CD4-positive, CD25-positive, alpha-beta regulatory T cell (primary cell): ENCODE measurements at regions not wholly inside any gene's neighbourhood (a gene's known extent, or its start where the extent isn't known, plus 50 kb on each side); places are given as distances from the start of the nearest gene placed in this dataset.

Experiments
- ATAC-seq, 2 donors: fragments of 150-1000 bp; cut with Tn5 transposase; one replicate each; pipeline ENCODE4 v1.10.0; 2021; ENCODE audit warnings: low read depth in 2 of 2, moderate number of reproducible peaks in 2 of 2, moderate library complexity in 1 of 2
- DNase-seq, 3 donors: peaks; one replicate each; pipeline versions ENCODE4 v3.0.0 to v3.0.0-alpha.2; 2012 to 2022; ENCODE audit warnings: mixed read lengths in 1 of 3
- H3K27ac ChIP-seq: one replicate; pipeline ENCODE4 v1.7.0; 2013; ENCODE audit warnings: mild to moderate bottlenecking, low read length; ENCODE audit not compliant: insufficient read depth, poor library complexity, severe bottlenecking
- H3K27me3 ChIP-seq: one replicate; pipeline ENCODE4 v1.7.0; 2013; ENCODE audit warnings: low read length; ENCODE audit not compliant: control insufficient read depth, insufficient read depth
- H3K36me3 ChIP-seq: one replicate; pipeline ENCODE4 v1.7.0; 2013; ENCODE audit warnings: mild to moderate bottlenecking, low read length, moderate library complexity; ENCODE audit not compliant: control insufficient read depth, insufficient read depth
- H3K4me1 ChIP-seq: 2 replicates; pipeline ENCODE4 v1.7.0; 2013; ENCODE audit warnings: mild to moderate bottlenecking, low read length; ENCODE audit not compliant: insufficient read depth, control insufficient read depth, poor library complexity, severe bottlenecking
- H3K4me3 ChIP-seq: one replicate; pipeline ENCODE4 v1.7.0; 2013; ENCODE audit warnings: low read depth, mild to moderate bottlenecking, low read length, moderate library complexity
- H3K9me3 ChIP-seq, 2 experiments: 1 replicate in 1 of 2; 2 replicates in 1 of 2; pipeline ENCODE4 v1.7.0; 2013; ENCODE audit warnings: low read length in 2 of 2, mild to moderate bottlenecking in 1 of 2, moderate library complexity in 1 of 2; ENCODE audit not compliant: control insufficient read depth in 2 of 2
- H3K27ac Mint-ChIP-seq, 3 donors: one replicate each; pipeline ENCODE4 v1.8.0; 2020 to 2022; ENCODE audit warnings: mild to moderate bottlenecking in 3 of 3, mixed read lengths in 3 of 3, moderate library complexity in 2 of 3
- H3K27me3 Mint-ChIP-seq: one replicate; pipeline ENCODE4 v1.8.0; 2022; ENCODE audit warnings: mild to moderate bottlenecking, mixed read lengths
- H3K36me3 Mint-ChIP-seq: one replicate; pipeline ENCODE4 v1.8.0; 2020; ENCODE audit warnings: mixed read lengths
- H3K4me1 Mint-ChIP-seq, 4 donors: one replicate each; pipeline ENCODE4 v1.8.0; 2020 to 2022; ENCODE audit warnings: mixed read lengths in 4 of 4, mild to moderate bottlenecking in 1 of 4
- H3K4me3 Mint-ChIP-seq, 4 donors: one replicate each; pipeline ENCODE4 v1.8.0; 2020 to 2022; ENCODE audit warnings: mild to moderate bottlenecking in 4 of 4, mixed read lengths in 4 of 4, moderate library complexity in 3 of 4
- H3K9me3 Mint-ChIP-seq, 7 donors: one replicate each; pipeline ENCODE4 v1.8.0; 2020 to 2022; ENCODE audit warnings: mixed read lengths in 7 of 7, mild to moderate bottlenecking in 3 of 7, moderate library complexity in 2 of 7

DNA sequence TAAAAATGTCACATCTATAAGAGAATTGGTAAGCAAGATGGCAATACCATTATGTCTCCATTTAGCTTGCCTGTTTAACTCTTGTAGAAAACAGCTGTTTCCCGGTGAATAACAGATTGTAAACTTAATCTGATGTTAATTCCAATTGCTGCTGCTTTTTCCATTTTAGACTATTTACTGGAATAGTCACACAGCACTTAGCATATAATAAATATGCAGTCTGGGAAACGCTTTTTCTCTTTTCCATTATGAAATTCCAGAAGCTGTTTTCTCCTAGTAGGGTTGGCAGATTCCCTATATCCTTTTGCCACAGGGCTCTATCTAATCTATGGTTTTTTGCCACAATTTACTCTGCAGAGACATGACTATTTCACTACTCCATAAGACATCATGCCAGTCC is 148.0 kb downstream of the CEMIP2 start:
- no peaks in the 10 kb centered on the region for H3K4me1 Mint-ChIP-seq
- DNase-seq = no peak
- H3K9me3 ChIP-seq = no peaks in the 10 kb centered on the region
- H3K9me3 Mint-ChIP-seq = peaks cover 0 to 9% (median 0%) of the 10 kb centered on the region in 7 donors
- H3K27ac ChIP-seq = no peak overlapping the region
- H3K4me1 ChIP-seq = no peaks in the 10 kb centered on the region
- no peaks in the 10 kb centered on the region for H3K27me3 ChIP-seq
- no peak overlapping the region for H3K4me3 Mint-ChIP-seq
- H3K27ac Mint-ChIP-seq = no peak overlapping the region
- H3K4me3 ChIP-seq = no peak overlapping the region
- H3K36me3 ChIP-seq = no peaks in the 10 kb centered on the region
- peaks cover 24% of the 10 kb centered on the region for H3K27me3 Mint-ChIP-seq
- ATAC-seq = no peak
- no peaks in the 10 kb centered on the region for H3K36me3 Mint-ChIP-seq

DNA sequence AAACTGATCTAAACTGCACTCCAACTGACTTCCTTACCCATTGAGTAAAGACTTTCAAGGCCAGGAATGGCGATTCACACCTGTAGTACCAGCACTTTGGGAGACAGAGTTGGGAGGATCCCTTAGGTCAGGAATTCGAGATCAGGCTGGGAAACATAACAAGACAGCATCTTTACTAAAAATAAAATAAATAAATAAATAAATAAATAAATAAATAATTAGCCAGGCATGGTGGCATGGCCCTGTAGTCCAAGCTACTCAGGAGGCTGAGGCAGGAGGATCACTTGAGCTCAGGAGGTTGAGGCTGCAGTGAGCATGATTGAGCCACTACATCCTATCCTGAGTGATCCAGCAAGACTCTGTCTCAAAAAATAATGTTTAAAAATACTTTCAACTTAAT is 148.4 kb downstream of the CEMIP2 start:
- Histone ChIP-seq H3K36me3 (no peaks in the 10 kb centered on the region), H3K4me3 (no peak overlapping the region), H3K27ac (no peak overlapping the region), H3K9me3 (no peaks in the 10 kb centered on the region), H3K4me1 (no peaks in the 10 kb centered on the region), H3K27me3 (no peaks in the 10 kb centered on the region)
- Mint-ChIP-seq H3K4me1 (no peaks in the 10 kb centered on the region), H3K27me3 (peaks cover 28% of the 10 kb centered on the region), H3K9me3 (peaks cover 0 to 9% (median 0%) of the 10 kb centered on the region in 7 donors), H3K27ac (no peak overlapping the region), H3K4me3 (no peak overlapping the region), H3K36me3 (no peaks in the 10 kb centered on the region)
- ATAC-seq (no peak), DNase-seq (no peak)

DNA sequence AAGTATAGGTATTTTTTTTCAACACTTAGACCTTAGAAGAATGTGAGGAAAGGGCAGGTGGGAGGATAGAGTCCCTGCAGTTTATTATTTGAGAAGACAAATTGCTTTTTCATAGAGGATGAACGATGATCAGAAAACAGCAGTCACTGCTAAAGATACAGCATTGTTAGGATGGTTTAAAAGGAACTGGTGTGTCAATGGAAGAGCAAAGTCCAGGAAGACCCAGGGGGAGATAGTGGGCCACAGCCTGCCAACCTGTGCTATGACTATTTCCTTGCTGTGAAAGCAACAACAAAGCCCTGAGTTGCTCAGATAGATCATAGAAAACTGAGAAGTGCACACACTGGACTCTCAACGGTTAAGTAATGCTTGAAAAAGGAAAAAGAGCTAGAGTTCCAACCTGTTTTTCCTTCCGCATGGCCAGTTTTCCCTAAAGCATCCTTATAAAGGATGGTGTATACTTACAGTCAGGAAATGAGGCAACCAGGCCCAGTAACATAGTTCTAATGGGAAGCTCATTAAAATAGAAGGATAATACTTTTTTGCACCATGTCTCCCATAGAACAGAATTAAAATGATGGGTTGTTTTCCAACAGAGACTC is 153.8 kb downstream of the CEMIP2 start:
- Histone ChIP-seq H3K9me3 (peaks cover 0 to 3% of the 10 kb centered on the region in 2 experiments), H3K4me1 (no peaks in the 10 kb centered on the region), H3K27me3 (no peaks in the 10 kb centered on the region), H3K27ac (no peak overlapping the region), H3K36me3 (no peaks in the 10 kb centered on the region), H3K4me3 (no peak overlapping the region)
- DNase-seq = no peak
- Mint-ChIP-seq H3K4me3 (no peak overlapping the region), H3K4me1 (no peaks in the 10 kb centered on the region), H3K27me3 (peaks cover 26% of the 10 kb centered on the region), H3K27ac (no peak overlapping the region), H3K36me3 (no peaks in the 10 kb centered on the region), H3K9me3 (peaks cover 0 to 9% (median 1%) of the 10 kb centered on the region in 7 donors)
- ATAC-seq = no peak

DNA sequence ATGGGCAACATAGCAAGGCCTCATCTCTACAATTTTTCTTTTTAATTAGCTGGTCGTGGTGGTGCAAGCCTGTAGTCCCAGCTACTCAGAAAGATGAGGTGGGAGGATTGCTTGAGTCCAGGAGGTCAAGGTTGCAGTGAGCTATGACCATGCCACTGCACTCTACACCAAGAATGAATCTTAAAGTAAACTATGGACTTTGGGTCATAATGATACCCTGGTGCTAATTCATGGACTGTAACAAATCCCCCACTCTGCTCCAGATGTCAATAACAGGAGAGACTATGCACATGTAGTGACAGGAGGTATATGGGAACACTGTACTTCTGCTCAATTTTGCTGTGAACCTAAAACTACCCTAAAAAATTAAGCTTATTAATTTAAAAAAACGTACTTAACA is 155.4 kb downstream of the CEMIP2 start:
- H3K4me3 Mint-ChIP-seq = no peak overlapping the region
- H3K4me1 ChIP-seq = no peaks in the 10 kb centered on the region
- no peaks in the 10 kb centered on the region for H3K36me3 ChIP-seq

DNA sequence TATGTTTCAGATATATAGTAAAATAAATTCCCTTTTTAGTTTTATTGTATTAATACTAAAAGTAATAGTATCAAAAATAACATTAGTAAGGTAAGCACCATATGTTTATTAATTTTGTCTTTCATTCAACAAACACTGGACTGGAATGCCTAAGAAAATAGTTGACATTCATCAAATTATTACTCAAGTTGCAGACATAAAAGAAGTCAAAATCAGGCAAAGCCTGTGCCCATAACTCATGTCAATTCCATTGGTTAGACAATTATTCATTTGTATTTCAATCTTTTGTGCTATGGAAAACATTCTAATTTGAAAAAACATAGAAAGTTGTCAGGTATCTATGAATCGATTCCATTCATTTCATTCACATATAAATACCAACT is 158.9 kb downstream of the CEMIP2 start:
- Histone ChIP-seq H3K9me3 (peaks cover 0 to 3% of the 10 kb centered on the region in 2 experiments), H3K27me3 (no peaks in the 10 kb centered on the region), H3K36me3 (no peaks in the 10 kb centered on the region), H3K4me1 (no peaks in the 10 kb centered on the region), H3K27ac (no peak overlapping the region), H3K4me3 (no peak overlapping the region)
- no peak overlapping the region for H3K27ac Mint-ChIP-seq
- peaks cover 0 to 3% (median 0%) of the 10 kb centered on the region in 4 donors for H3K4me1 Mint-ChIP-seq
- H3K36me3 Mint-ChIP-seq = no peaks in the 10 kb centered on the region
- H3K9me3 Mint-ChIP-seq = peaks cover 0 to 2% (median 0%) of the 10 kb centered on the region in 7 donors
- H3K27me3 Mint-ChIP-seq = peaks cover 20% of the 10 kb centered on the region
- DNase-seq = no peak
- no peak overlapping the region for H3K4me3 Mint-ChIP-seq
- no peak for ATAC-seq

More for the DNA sequence above, 155.4 kb downstream of the CEMIP2 start:
- H3K27ac ChIP-seq = no peak overlapping the region
- Mint-ChIP-seq H3K9me3 (peaks cover 0 to 8% (median 1%) of the 10 kb centered on the region in 7 donors), H3K4me1 (no peaks in the 10 kb centered on the region), H3K27ac (no peak overlapping the region), H3K27me3 (peaks cover 30% of the 10 kb centered on the region), H3K36me3 (no peaks in the 10 kb centered on the region)
- no peak for ATAC-seq
- no peaks in the 10 kb centered on the region for H3K27me3 ChIP-seq
- no peak for DNase-seq
- H3K4me3 ChIP-seq = no peak overlapping the region
- H3K9me3 ChIP-seq = peaks cover 0 to 3% of the 10 kb centered on the region in 2 experiments

DNA sequence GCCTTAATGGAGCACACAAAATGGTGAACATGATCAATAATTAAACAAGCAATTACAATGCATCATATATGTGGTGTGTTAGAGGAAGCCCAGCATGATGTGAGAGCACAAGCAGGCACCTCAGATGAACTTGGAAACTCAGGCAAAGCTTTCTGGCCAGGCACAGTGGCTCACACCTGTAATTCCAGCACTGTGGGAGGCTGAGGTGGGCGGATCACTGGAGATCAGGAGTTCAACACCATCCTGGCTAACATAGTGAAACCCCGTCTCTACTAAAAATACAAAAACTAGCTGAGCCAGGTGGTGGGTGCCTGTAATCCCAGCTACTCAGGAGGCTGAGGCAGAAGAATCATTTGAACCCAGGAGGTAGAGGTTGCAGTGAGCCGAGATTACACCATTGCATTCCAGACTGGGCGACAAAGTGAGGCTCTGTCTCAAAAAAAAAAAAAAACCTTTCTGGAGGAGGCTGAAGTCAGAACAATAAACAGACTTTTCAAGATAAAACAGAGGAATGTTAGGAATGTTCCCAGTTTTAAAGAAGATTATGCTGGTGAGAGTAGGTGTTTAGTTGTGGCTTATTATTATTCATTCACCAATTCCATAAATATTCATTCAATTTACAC is 159.4 kb downstream of the CEMIP2 start:
- Mint-ChIP-seq H3K27me3 (peaks cover 18% of the 10 kb centered on the region), H3K9me3 (peaks cover 0 to 2% (median 0%) of the 10 kb centered on the region in 7 donors), H3K4me1 (peaks cover 0 to 5% (median 0%) of the 10 kb centered on the region in 4 donors), H3K27ac (no peak overlapping the region), H3K4me3 (no peak overlapping the region), H3K36me3 (no peaks in the 10 kb centered on the region)
- Histone ChIP-seq H3K27me3 (no peaks in the 10 kb centered on the region), H3K4me3 (no peak overlapping the region), H3K9me3 (peaks cover 0 to 3% of the 10 kb centered on the region in 2 experiments), H3K36me3 (no peaks in the 10 kb centered on the region), H3K4me1 (no peaks in the 10 kb centered on the region), H3K27ac (no peak overlapping the region)
- DNase-seq (no peak), ATAC-seq (no peak)

DNA sequence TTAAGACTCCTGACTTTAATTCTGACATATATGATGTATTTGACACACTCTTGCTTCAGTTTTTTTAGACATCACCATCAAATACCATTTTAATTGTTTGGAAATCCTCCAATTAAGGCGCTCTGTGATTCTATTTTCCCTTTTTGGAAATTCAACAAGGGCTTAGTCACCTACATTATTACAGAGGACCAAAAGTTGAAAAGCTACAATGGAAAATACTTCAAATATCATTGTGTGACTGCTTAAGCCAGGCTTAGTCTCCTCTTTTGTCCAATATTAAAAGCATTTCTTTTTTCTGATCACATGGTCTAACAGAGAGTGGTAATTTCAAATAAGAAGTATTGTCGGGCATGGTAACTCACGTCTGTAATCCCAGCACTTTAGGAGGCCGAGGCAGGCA is 160.3 kb downstream of the CEMIP2 start:
- DNase-seq (no peak), ATAC-seq (no peak)
- Histone ChIP-seq H3K27ac (no peak overlapping the region), H3K4me1 (no peaks in the 10 kb centered on the region), H3K4me3 (no peak overlapping the region), H3K27me3 (no peaks in the 10 kb centered on the region), H3K36me3 (no peaks in the 10 kb centered on the region), H3K9me3 (peaks cover 0 to 3% of the 10 kb centered on the region in 2 experiments)
- Mint-ChIP-seq H3K27me3 (peaks cover 16% of the 10 kb centered on the region), H3K9me3 (peaks cover 0 to 2% (median 0%) of the 10 kb centered on the region in 7 donors), H3K36me3 (no peaks in the 10 kb centered on the region), H3K4me1 (peaks cover 0 to 5% (median 0%) of the 10 kb centered on the region in 4 donors), H3K4me3 (no peak overlapping the region), H3K27ac (no peak overlapping the region)

DNA sequence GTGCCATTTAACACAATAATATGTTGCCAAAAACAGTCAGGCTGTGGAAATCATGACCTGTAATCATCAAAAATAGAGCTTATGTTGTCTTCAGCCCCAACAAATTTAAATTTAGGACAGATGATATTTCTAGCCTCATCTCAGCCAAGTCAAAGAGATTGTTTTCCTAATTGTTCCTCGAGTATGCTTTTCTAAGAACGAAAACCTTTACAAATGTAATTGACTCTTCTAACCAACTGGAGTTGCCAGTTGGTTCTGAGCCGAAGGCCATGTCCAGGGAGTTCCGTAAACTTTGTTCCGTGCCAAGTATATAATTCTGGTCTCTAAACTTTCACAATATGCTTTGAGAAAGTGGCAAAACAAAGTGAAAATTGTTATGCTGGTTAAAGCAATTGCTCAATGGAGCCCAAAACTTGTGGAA is 160.8 kb downstream of the CEMIP2 start:
- Histone ChIP-seq H3K4me1 (no peaks in the 10 kb centered on the region), H3K4me3 (no peak overlapping the region), H3K27ac (no peak overlapping the region), H3K27me3 (no peaks in the 10 kb centered on the region), H3K9me3 (peaks cover 0 to 3% of the 10 kb centered on the region in 2 experiments), H3K36me3 (no peaks in the 10 kb centered on the region)
- Mint-ChIP-seq H3K36me3 (no peaks in the 10 kb centered on the region), H3K27ac (no peak overlapping the region), H3K4me3 (no peak overlapping the region), H3K27me3 (peaks cover 16% of the 10 kb centered on the region), H3K4me1 (peaks cover 0 to 5% (median 0%) of the 10 kb centered on the region in 4 donors), H3K9me3 (peaks cover 0 to 2% (median 0%) of the 10 kb centered on the region in 7 donors)
- DNase-seq (no peak), ATAC-seq (no peak)
